ENCODE measurements at regions not wholly inside any gene's neighbourhood (a gene's known extent, or its start where the extent isn't known, plus 50 kb on each side); places are given as distances from the start of the nearest gene placed in this dataset.

- DNase-seq: no peak
Measured at GRCh38 chr3:193970773-193971206, 165.2 kb upstream of the HES1 start.

- DNase-seq: no peak
Measured at GRCh38 chr3:193971261-193971751, 164.6 kb upstream of the HES1 start.

GRCh38 chr3:193971966-193972365, 164.0 kb upstream of the HES1 start:
- no peak for DNase-seq

- DNase-seq: no peak
Measured at GRCh38 chr3:193972832-193973231, 163.1 kb upstream of the HES1 start.

- no peak for DNase-seq
Measured at GRCh38 chr3:193974191-193974652, 161.7 kb upstream of the HES1 start.

GRCh38 chr3:193974671-193975535, 161.0 kb upstream of the HES1 start:
- DNase-seq: no peak

GRCh38 chr3:193977622-193978021, 158.3 kb upstream of the HES1 start:
- no peak for DNase-seq

GRCh38 chr3:193978030-193978429, 157.9 kb upstream of the HES1 start:
- no peak for DNase-seq

GRCh38 chr3:193978486-193978885, 157.5 kb upstream of the HES1 start:
- no peak for DNase-seq

GRCh38 chr3:193980326-193980725, 155.6 kb upstream of the HES1 start:
- DNase-seq: no peak

GRCh38 chr3:193980905-193981304, 155.0 kb upstream of the HES1 start:
- no peak for DNase-seq

- DNase-seq: no peak
Measured at GRCh38 chr3:193981504-193981903, 154.4 kb upstream of the HES1 start.

- no peak for DNase-seq
Measured at GRCh38 chr3:193982258-193982659, 153.7 kb upstream of the HES1 start.

- no peak for DNase-seq
Measured at GRCh38 chr3:193983846-193984818, 151.8 kb upstream of the HES1 start.

- DNase-seq: no peak
Measured at GRCh38 chr3:193984876-193985275, 151.1 kb upstream of the HES1 start.

GRCh38 chr3:193987186-193987585, 148.8 kb upstream of the HES1 start:
- no peak for DNase-seq

GRCh38 chr3:193989186-193989585, 146.8 kb upstream of the HES1 start:
- no peak for DNase-seq

GRCh38 chr3:193991666-193992424, 144.1 kb upstream of the HES1 start:
- no peak for DNase-seq

- no peak for DNase-seq
Measured at GRCh38 chr3:193992425-193993037, 143.4 kb upstream of the HES1 start.

- no peak for DNase-seq
Measured at GRCh38 chr3:193996221-193996620, 139.7 kb upstream of the HES1 start.

GRCh38 chr3:193996641-193997089, 139.3 kb upstream of the HES1 start:
- DNase-seq: no peak
